A673 (cell line): ENCODE measurements at regions not wholly inside any gene's neighbourhood (a gene's known extent, or its start where the extent isn't known, plus 50 kb on each side); places are given as distances from the start of the nearest gene placed in this dataset.

ENCODE experiments used
- BruUV-seq: library from RNA; stranded (reverse); fragments of 400-500 nt; replicated peaks from 2 replicates; lab custom pipeline; 2021; lab: Mats Ljungman, UMichigan
- CTCF ChIA-PET: fragments of 300-600 bp; sonication (Branson Sonifier 250); formaldehyde crosslinking; loops from one replicate; lab custom pipeline; 2022; ENCODE audit warnings: antibody characterized with exemption; lab: Charles Lee
- POLR2A ChIA-PET: fragments of 300-600 bp; sonication (Branson Sonifier 250); formaldehyde crosslinking; loops from one replicate; lab custom pipeline; 2022; ENCODE audit warnings: antibody characterized with exemption; ENCODE audit not compliant: low non-redundant PET; lab: Charles Lee
- DNase-seq: peaks from one replicate; pipeline ENCODE4 v3.0.0-alpha.2; 2015; ENCODE audit warnings: low spot score
- H3K27ac ChIP-seq: fragments of 200-600 bp; sonication (generic); 2 replicates; pipeline ENCODE4 v1.5.1; 2016; ENCODE audit warnings: mixed run types, low read depth, mild to moderate bottlenecking, mixed read lengths, antibody characterized with exemption, low read length; ENCODE audit not compliant: poor library complexity, severe bottlenecking
- H3K27me3 ChIP-seq: fragments of 200-600 bp; sonication (generic); replicated peaks from 2 replicates; pipeline ENCODE4 v1.6.1; 2017; ENCODE audit warnings: mixed run types, low read depth, mild to moderate bottlenecking, mixed read lengths, antibody characterized with exemption, low read length; ENCODE audit not compliant: insufficient read depth, poor library complexity
- H3K36me3 ChIP-seq: fragments of 200-600 bp; sonication (generic); 2 replicates; pipeline ENCODE4 v1.6.1; 2016; ENCODE audit warnings: mixed run types, mild to moderate bottlenecking, mixed read lengths, antibody characterized with exemption, low read length; ENCODE audit not compliant: insufficient read depth, poor library complexity, severe bottlenecking
- H3K4me1 ChIP-seq: fragments of 200-600 bp; sonication (generic); 2 replicates; pipeline ENCODE4 v1.6.1; 2017; ENCODE audit warnings: mixed run types, mild to moderate bottlenecking, mixed read lengths, antibody characterized with exemption, low read length; ENCODE audit not compliant: insufficient read depth, poor library complexity, severe bottlenecking
- H3K4me3 ChIP-seq: fragments of 200-600 bp; sonication (generic); 2 replicates; pipeline ENCODE4 v1.5.1; 2016; ENCODE audit warnings: low read depth, mixed run types, mild to moderate bottlenecking, mixed read lengths, low read length; ENCODE audit not compliant: poor library complexity, severe bottlenecking
- H3K9me3 ChIP-seq: fragments of 200-600 bp; sonication (generic); 2 replicates; pipeline ENCODE4 v1.6.1; 2016; ENCODE audit warnings: mixed run types, low read depth, mild to moderate bottlenecking, mixed read lengths, antibody characterized with exemption, low read length; ENCODE audit not compliant: poor library complexity, severe bottlenecking
- EZH2 ChIP-seq: fragments of 200-600 bp; sonication (generic); IDR thresholded peaks from 2 replicates; pipeline ENCODE4 v1.6.1; 2017; ENCODE audit warnings: borderline replicate concordance, low read depth, mild to moderate bottlenecking, mixed read lengths, antibody characterized with exemption, low read length; ENCODE audit not compliant: poor library complexity, severe bottlenecking
- intact Hi-C: fragments of 100-400 bp; cut with micrococcal nuclease; formaldehyde crosslinking; loops from one replicate; pipeline ENCODE4 v1.10.0; 2022; ENCODE audit not compliant: unreplicated experiment
- TF ChIP-seq, protein P1 (sequence below): fragments of 300-800, 200-600 bp; sonication (generic); conservative IDR thresholded peaks from 2 replicates; pipeline ENCODE4 v1.5.1; 2017; ENCODE audit warnings: low read depth, mild to moderate bottlenecking, antibody characterized with exemption, low read length, moderate library complexity, mixed read lengths

DNA sequence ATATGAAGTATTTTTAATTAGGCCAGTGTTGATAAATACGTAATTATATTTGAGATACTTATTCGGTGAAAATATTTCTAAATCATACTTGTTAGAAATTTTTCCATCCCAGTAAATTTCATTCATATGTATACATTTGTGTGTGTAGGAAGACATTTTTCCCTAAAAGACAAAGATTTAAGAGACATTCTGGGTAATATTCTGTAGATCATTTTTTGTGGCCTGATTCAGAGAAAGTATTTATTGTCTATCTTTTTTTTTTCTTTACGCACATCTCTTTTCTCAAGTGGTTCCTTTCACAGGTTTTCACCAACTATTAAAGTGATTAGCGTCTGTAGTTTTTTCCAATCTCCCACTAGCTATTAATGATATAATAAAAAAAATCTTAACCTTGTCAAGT, 224.1 kb downstream of the MEF2C start:
- Histone ChIP-seq H3K36me3 (no peaks in the 10 kb centered on the region), H3K4me1 (peaks cover 17% of the 10 kb centered on the region), H3K9me3 (no peaks in the 10 kb centered on the region), H3K4me3 (no peak overlapping the region), H3K27ac (no peak overlapping the region), H3K27me3 (no peaks in the 10 kb centered on the region)
- BruUV-seq, result no TSS peak
- ChIA-PET POLR2A (no interaction called here), CTCF (no interaction called here)
- intact Hi-C loops, result no loop called here
- no peak for TF ChIP-seq EZH2
- no peak for DNase-seq

- peaks cover 12% of the 10 kb centered on the region for H3K4me1 ChIP-seq
- intact Hi-C loops, result no loop called here
- no peak overlapping the region for H3K4me3 ChIP-seq
- no peaks in the 10 kb centered on the region for H3K27me3 ChIP-seq
- ChIA-PET POLR2A (no interaction called here), CTCF (no interaction called here)
- no peaks in the 10 kb centered on the region for H3K36me3 ChIP-seq
- BruUV-seq, result no TSS peak
- H3K9me3 ChIP-seq, result no peaks in the 10 kb centered on the region
- TF ChIP-seq EZH2, result no peak
- TF ChIP-seq, protein P1, sequence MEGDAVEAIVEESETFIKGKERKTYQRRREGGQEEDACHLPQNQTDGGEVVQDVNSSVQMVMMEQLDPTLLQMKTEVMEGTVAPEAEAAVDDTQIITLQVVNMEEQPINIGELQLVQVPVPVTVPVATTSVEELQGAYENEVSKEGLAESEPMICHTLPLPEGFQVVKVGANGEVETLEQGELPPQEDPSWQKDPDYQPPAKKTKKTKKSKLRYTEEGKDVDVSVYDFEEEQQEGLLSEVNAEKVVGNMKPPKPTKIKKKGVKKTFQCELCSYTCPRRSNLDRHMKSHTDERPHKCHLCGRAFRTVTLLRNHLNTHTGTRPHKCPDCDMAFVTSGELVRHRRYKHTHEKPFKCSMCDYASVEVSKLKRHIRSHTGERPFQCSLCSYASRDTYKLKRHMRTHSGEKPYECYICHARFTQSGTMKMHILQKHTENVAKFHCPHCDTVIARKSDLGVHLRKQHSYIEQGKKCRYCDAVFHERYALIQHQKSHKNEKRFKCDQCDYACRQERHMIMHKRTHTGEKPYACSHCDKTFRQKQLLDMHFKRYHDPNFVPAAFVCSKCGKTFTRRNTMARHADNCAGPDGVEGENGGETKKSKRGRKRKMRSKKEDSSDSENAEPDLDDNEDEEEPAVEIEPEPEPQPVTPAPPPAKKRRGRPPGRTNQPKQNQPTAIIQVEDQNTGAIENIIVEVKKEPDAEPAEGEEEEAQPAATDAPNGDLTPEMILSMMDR, result no peak
- H3K27ac ChIP-seq, result no peak overlapping the region
- DNase-seq, result no peak
These were observed 224.8 kb downstream of the MEF2C start for GRCh38 chr5:88657906-88658775.

- H3K4me1 ChIP-seq, result peaks cover 4% of the 10 kb centered on the region
- H3K4me3 ChIP-seq, result no peak overlapping the region
- no peaks in the 10 kb centered on the region for H3K27me3 ChIP-seq
- H3K27ac ChIP-seq, result no peak overlapping the region
- ChIA-PET CTCF (no interaction called here), POLR2A (no interaction called here)
- TF ChIP-seq, protein P1, result no peak
- no peak for TF ChIP-seq EZH2
- no TSS peak for BruUV-seq
- no peaks in the 10 kb centered on the region for H3K9me3 ChIP-seq
- intact Hi-C loops, result no loop called here
- DNase-seq, result no peak
- H3K36me3 ChIP-seq, result no peaks in the 10 kb centered on the region
These were observed 225.8 kb downstream of the MEF2C start for GRCh38 chr5:88657136-88657535.
